Stimulated activated naive CD8-positive, alpha-beta T cell treated with anti-CD3 and anti-CD28 coated beads, Interleukin-15, Interleukin-2, amounts not matched to agents 100 ng/mL and 50 ng/mL, for 24 hours (primary cell): ENCODE measurements at regions not wholly inside any gene's neighbourhood (a gene's known extent, or its start where the extent isn't known, plus 50 kb on each side); places are given as distances from the start of the nearest gene placed in this dataset.

Source experiments
- H3K27ac Mint-ChIP-seq: one replicate; pipeline ENCODE4 v1.8.0; 2021; ENCODE audit warnings: mild to moderate bottlenecking, mixed read lengths
- H3K27me3 Mint-ChIP-seq: one replicate; pipeline ENCODE4 v1.8.0; 2021; ENCODE audit warnings: mixed read lengths
- H3K36me3 Mint-ChIP-seq: one replicate; pipeline ENCODE4 v1.8.0; 2021; ENCODE audit warnings: low read depth, mixed read lengths
- H3K4me1 Mint-ChIP-seq: one replicate; pipeline ENCODE4 v1.8.0; 2021; ENCODE audit warnings: low read depth, mixed read lengths
- H3K4me3 Mint-ChIP-seq: one replicate; pipeline ENCODE4 v1.8.0; 2021; ENCODE audit warnings: mild to moderate bottlenecking, mixed read lengths
- H3K9me3 Mint-ChIP-seq: one replicate; pipeline ENCODE4 v1.8.0; 2021; ENCODE audit warnings: mixed read lengths

GRCh38 chr2:239502430-239503186 is 101.8 kb upstream of the HDAC4 start:
- Mint-ChIP-seq H3K27ac (no peak overlapping the region), H3K36me3 (no peaks in the 10 kb centered on the region), H3K4me3 (no peak overlapping the region), H3K9me3 (no peaks in the 10 kb centered on the region), H3K27me3 (no peaks in the 10 kb centered on the region), H3K4me1 (no peaks in the 10 kb centered on the region)

- H3K27me3 Mint-ChIP-seq = no peaks in the 10 kb centered on the region
- H3K27ac Mint-ChIP-seq = no peak overlapping the region
- no peaks in the 10 kb centered on the region for H3K4me1 Mint-ChIP-seq
- H3K4me3 Mint-ChIP-seq = no peak overlapping the region
- H3K36me3 Mint-ChIP-seq = no peaks in the 10 kb centered on the region
- no peaks in the 10 kb centered on the region for H3K9me3 Mint-ChIP-seq
Observed at GRCh38 chr2:239500574-239501550, 100.0 kb upstream of the HDAC4 start.

- Mint-ChIP-seq H3K27ac (no peak overlapping the region), H3K4me1 (no peaks in the 10 kb centered on the region), H3K9me3 (no peaks in the 10 kb centered on the region), H3K36me3 (no peaks in the 10 kb centered on the region), H3K27me3 (no peaks in the 10 kb centered on the region), H3K4me3 (no peak overlapping the region)
Observed at GRCh38 chr2:239499726-239500573, 99.1 kb upstream of the HDAC4 start.

DNA sequence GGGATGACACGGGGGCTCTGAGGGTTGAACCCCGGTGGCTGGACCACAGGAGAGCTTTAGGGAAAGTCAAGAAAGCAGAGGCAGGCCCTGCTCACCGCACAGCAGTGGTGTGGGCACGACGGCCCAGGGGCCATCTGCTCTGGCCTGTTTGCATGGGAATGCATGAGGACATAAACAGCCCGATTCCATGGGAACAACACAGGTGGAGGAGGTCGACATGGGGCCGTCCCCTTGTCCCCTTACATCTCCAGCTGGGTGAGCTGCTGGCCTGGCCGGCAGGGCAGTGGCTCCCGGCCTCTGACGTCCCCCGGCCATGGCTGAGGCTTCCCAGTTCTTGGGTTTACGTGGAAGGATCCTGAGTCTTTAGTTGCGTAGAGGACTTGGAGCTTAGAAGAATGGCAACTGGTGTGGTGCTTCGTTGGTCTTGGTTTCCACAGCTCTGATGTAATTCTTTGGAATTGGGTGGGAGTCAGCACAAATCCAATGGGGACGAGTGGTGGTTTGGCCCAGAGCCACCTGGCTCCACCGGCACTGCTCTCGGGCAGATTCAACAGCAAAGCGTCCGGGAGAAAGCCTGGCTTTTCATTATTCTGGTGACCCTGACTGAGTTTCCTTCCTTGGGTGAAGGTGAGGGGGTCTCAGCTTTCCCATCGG is 98.3 kb upstream of the HDAC4 start:
- no peak overlapping the region for H3K4me3 Mint-ChIP-seq
- H3K27me3 Mint-ChIP-seq = no peaks in the 10 kb centered on the region
- H3K36me3 Mint-ChIP-seq = no peaks in the 10 kb centered on the region
- no peak overlapping the region for H3K27ac Mint-ChIP-seq
- H3K4me1 Mint-ChIP-seq = no peaks in the 10 kb centered on the region
- no peaks in the 10 kb centered on the region for H3K9me3 Mint-ChIP-seq

DNA sequence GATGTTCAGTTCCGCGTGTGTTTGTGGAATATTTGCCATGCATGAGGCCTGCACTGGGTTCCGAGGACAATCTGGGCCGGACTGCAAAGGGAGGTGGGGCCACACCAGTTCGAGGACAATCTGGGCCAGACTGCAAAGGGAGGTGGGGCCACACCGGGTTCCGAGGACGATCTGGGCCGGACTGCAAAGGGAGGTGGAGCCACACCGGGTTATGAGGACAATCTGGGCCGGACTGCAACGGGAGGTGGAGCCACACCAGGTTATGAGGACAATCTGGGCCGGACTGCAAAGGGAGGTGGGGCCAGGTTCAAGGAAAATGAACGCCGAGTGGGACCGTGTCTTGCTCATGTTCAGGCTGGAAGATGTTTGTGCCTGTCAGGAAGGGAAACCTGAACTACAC is 97.8 kb upstream of the HDAC4 start:
- H3K4me3 Mint-ChIP-seq = no peak overlapping the region
- H3K36me3 Mint-ChIP-seq = no peaks in the 10 kb centered on the region
- H3K9me3 Mint-ChIP-seq = no peaks in the 10 kb centered on the region
- no peak overlapping the region for H3K27ac Mint-ChIP-seq
- no peaks in the 10 kb centered on the region for H3K4me1 Mint-ChIP-seq
- H3K27me3 Mint-ChIP-seq = no peaks in the 10 kb centered on the region

- Mint-ChIP-seq H3K9me3 (no peaks in the 10 kb centered on the region), H3K27ac (no peak overlapping the region), H3K36me3 (no peaks in the 10 kb centered on the region), H3K4me3 (no peak overlapping the region), H3K4me1 (no peaks in the 10 kb centered on the region), H3K27me3 (no peaks in the 10 kb centered on the region)
Observed at GRCh38 chr2:239496700-239497099, 95.9 kb upstream of the HDAC4 start.

GRCh38 chr2:239495791-239496233 is 95.0 kb upstream of the HDAC4 start:
- Mint-ChIP-seq H3K4me1 (no peaks in the 10 kb centered on the region), H3K9me3 (no peaks in the 10 kb centered on the region), H3K27ac (no peak overlapping the region), H3K36me3 (no peaks in the 10 kb centered on the region), H3K27me3 (no peaks in the 10 kb centered on the region), H3K4me3 (no peak overlapping the region)

DNA sequence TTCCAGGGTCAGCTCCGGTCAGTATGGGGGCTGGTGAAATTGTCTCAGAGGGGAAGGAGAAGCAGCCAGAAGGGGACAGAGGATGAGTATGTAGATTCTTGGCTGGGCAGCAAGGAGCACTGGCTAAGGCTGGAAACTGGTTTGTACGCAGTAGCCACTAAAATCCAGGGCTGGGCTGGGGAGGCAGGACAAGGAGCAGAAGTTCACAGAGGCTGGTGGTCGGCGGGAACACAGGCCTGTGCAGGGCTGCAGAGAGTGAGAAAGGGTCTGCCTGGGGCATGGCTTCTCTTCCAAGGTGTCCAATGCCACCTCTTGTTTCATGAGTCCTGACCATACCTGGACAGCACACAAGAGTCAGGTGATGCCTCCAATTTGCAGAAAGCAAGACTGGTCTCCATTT is 94.4 kb upstream of the HDAC4 start:
- H3K27me3 Mint-ChIP-seq = no peaks in the 10 kb centered on the region

DNA sequence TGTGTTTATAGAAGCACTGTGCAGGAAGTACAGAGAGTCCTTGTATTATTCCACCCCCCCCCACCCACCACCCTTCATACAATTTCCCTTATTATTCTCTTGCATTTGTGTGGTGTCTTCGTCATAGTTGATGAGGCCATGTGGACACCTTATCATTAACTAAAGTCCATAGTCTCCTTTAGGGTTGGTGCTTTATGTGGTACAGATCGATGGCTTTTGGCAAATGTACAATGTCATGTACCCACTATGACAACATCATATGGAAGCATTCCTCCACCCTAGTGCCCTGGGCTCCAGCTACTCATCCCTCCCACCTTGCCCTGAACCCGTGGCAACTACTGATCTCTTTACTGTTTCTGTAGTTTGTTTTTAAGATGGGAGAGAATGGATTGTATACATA is 93.8 kb upstream of the HDAC4 start:
- Mint-ChIP-seq H3K36me3 (no peaks in the 10 kb centered on the region), H3K4me1 (no peaks in the 10 kb centered on the region), H3K9me3 (no peaks in the 10 kb centered on the region), H3K27ac (no peak overlapping the region), H3K27me3 (no peaks in the 10 kb centered on the region), H3K4me3 (no peak overlapping the region)

More for the DNA sequence above, 94.4 kb upstream of the HDAC4 start:
- Mint-ChIP-seq H3K4me1 (no peaks in the 10 kb centered on the region), H3K4me3 (no peak overlapping the region), H3K36me3 (no peaks in the 10 kb centered on the region), H3K27ac (no peak overlapping the region), H3K9me3 (no peaks in the 10 kb centered on the region)

GRCh38 chr2:239489481-239489880 is 88.7 kb upstream of the HDAC4 start:
- H3K27ac Mint-ChIP-seq = no peak overlapping the region
- H3K9me3 Mint-ChIP-seq = no peaks in the 10 kb centered on the region
- H3K36me3 Mint-ChIP-seq = no peaks in the 10 kb centered on the region

DNA sequence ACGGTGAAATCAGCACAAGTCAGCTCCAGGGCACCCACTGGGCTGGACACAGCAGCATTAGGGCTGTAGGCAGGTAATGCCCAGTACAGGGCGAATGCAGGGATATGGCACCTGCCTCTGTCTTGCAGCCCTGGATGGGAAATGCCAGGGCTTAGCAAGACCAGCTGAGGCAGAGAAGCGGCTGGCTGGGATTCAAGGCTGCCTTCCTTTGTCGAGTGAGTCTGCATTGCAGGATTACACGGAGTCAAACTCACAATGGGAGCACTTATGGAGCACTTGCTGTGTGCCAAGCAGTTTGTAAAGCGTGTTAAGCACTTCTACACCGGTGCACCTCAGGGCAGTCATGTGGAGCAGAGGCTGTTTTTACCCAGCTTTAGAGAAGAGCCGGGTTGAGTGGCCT is 87.3 kb upstream of the HDAC4 start:
- H3K27ac Mint-ChIP-seq = no peak overlapping the region
- no peaks in the 10 kb centered on the region for H3K9me3 Mint-ChIP-seq
- no peak overlapping the region for H3K4me3 Mint-ChIP-seq
- no peaks in the 10 kb centered on the region for H3K4me1 Mint-ChIP-seq
- H3K36me3 Mint-ChIP-seq = no peaks in the 10 kb centered on the region
- H3K27me3 Mint-ChIP-seq = no peaks in the 10 kb centered on the region

More at GRCh38 chr2:239489481-239489880, 88.7 kb upstream of the HDAC4 start:
- Mint-ChIP-seq H3K4me3 (no peak overlapping the region), H3K4me1 (no peaks in the 10 kb centered on the region), H3K27me3 (no peaks in the 10 kb centered on the region)

GRCh38 chr2:239487272-239487671 is 86.5 kb upstream of the HDAC4 start:
- H3K4me1 Mint-ChIP-seq = no peaks in the 10 kb centered on the region
- no peak overlapping the region for H3K27ac Mint-ChIP-seq
- no peaks in the 10 kb centered on the region for H3K9me3 Mint-ChIP-seq
- no peaks in the 10 kb centered on the region for H3K36me3 Mint-ChIP-seq
- no peaks in the 10 kb centered on the region for H3K27me3 Mint-ChIP-seq
- no peak overlapping the region for H3K4me3 Mint-ChIP-seq

GRCh38 chr2:239485622-239486021 is 84.8 kb upstream of the HDAC4 start:
- Mint-ChIP-seq H3K36me3 (no peaks in the 10 kb centered on the region), H3K27me3 (no peaks in the 10 kb centered on the region), H3K4me3 (no peak overlapping the region), H3K27ac (no peak overlapping the region), H3K4me1 (no peaks in the 10 kb centered on the region), H3K9me3 (no peaks in the 10 kb centered on the region)

GRCh38 chr2:239484571-239485355 is 83.9 kb upstream of the HDAC4 start:
- Mint-ChIP-seq H3K9me3 (no peaks in the 10 kb centered on the region), H3K27ac (no peak overlapping the region), H3K27me3 (no peaks in the 10 kb centered on the region), H3K4me3 (no peak overlapping the region), H3K4me1 (no peaks in the 10 kb centered on the region), H3K36me3 (no peaks in the 10 kb centered on the region)
